Gastroesophageal sphincter (tissue), 4 donors: ENCODE measurements at regions not wholly inside any gene's neighbourhood (a gene's known extent, or its start where the extent isn't known, plus 50 kb on each side); places are given as distances from the start of the nearest gene placed in this dataset.
"Not testable (repeated sequence)": the region's sequence is repeated elsewhere in the genome, so short reads cannot be mapped to it uniquely, and the experiment has no call there.

ENCODE experiments used
- ATAC-seq: fragments of 150-250 bp; one replicate; pipeline ENCODE4 v1.9.1; 2016; ENCODE audit warnings: mild to moderate bottlenecking, moderate library complexity
- H3K27ac ChIP-seq, 4 donors: fragments of 200-600 bp; sonication (generic) in 3 of 4; 1 replicate in 3 of 4; 2 replicates in 1 of 4; pipeline ENCODE4 v1.5.1; 2016 to 2019
- H3K27me3 ChIP-seq: fragments of 200-600 bp; sonication (generic); one replicate; pipeline ENCODE4 v1.5.1; 2019
- H3K36me3 ChIP-seq, 2 donors: fragments of 200-600 bp; sonication (generic); one replicate each; pipeline ENCODE4 v1.5.1; 2019; ENCODE audit warnings: control low read depth in 1 of 2
- H3K4me1 ChIP-seq, 3 donors: fragments of 200-600 bp; sonication (generic); 1 replicate in 2 of 3; 2 replicates in 1 of 3; pipeline ENCODE4 v1.5.1; 2016 to 2019; ENCODE audit warnings: control low read depth in 2 of 3
- H3K4me3 ChIP-seq, 2 donors: fragments of 200-600 bp; sonication (generic); one replicate each; pipeline ENCODE4 v1.5.1; 2019; ENCODE audit warnings: mild to moderate bottlenecking in 1 of 2, moderate library complexity in 1 of 2
- H3K9me3 ChIP-seq, 3 donors: fragments of 200-600 bp; sonication (generic); one replicate each; pipeline ENCODE4 v1.5.1; 2017 to 2019; ENCODE audit warnings: control low read depth in 2 of 3
- EP300 ChIP-seq: sonication (generic); formaldehyde crosslinking; IDR thresholded peaks from one replicate; pipeline ENCODE4 v1.6.1; 2017; ENCODE audit warnings: antibody characterized with exemption, mild to moderate bottlenecking
- POLR2A ChIP-seq, 2 donors: fragments of 450-650 bp; IDR thresholded peaks; one replicate each; pipeline ENCODE4 v1.6.1; 2017; ENCODE audit warnings: antibody characterized with exemption in 2 of 2, mild to moderate bottlenecking in 2 of 2, moderate library complexity in 1 of 2
- POLR2AphosphoS5 ChIP-seq: sonication (generic); formaldehyde crosslinking; IDR thresholded peaks from one replicate; pipeline ENCODE4 v1.6.1; 2017; ENCODE audit warnings: antibody characterized with exemption
- WGBS, 2 donors: methylation state at CpG; one replicate each; pipeline ENCODE4 v1.1.5; 2018; ENCODE audit warnings: low coverage in 1 of 2; 5-methylcytosine and 5-hydroxymethylcytosine counted together
- TF ChIP-seq, protein P1 (sequence below), 4 experiments: fragments of 200-600 bp in 2 of 4; fragments of 450-650 bp in 2 of 4; sonication (generic) in 1 of 4; IDR thresholded peaks; one replicate each; pipeline ENCODE4 v1.5.1; 2017 to 2019; ENCODE audit warnings: antibody characterized with exemption in 4 of 4, mild to moderate bottlenecking in 2 of 4, moderate library complexity in 2 of 4

- no peaks in the 10 kb centered on the region for H3K36me3 ChIP-seq
- no peaks in the 10 kb centered on the region for H3K9me3 ChIP-seq
- no peak for ATAC-seq
- no peaks in the 10 kb centered on the region for H3K4me1 ChIP-seq
- H3K4me3 ChIP-seq = no peak overlapping the region
- H3K27me3 ChIP-seq = no peaks in the 10 kb centered on the region
- TF ChIP-seq POLR2A (IDR thresholded peaks at IDR 0.05) = no peak
- no peak for TF ChIP-seq POLR2AphosphoS5
- TF ChIP-seq, protein P1, sequence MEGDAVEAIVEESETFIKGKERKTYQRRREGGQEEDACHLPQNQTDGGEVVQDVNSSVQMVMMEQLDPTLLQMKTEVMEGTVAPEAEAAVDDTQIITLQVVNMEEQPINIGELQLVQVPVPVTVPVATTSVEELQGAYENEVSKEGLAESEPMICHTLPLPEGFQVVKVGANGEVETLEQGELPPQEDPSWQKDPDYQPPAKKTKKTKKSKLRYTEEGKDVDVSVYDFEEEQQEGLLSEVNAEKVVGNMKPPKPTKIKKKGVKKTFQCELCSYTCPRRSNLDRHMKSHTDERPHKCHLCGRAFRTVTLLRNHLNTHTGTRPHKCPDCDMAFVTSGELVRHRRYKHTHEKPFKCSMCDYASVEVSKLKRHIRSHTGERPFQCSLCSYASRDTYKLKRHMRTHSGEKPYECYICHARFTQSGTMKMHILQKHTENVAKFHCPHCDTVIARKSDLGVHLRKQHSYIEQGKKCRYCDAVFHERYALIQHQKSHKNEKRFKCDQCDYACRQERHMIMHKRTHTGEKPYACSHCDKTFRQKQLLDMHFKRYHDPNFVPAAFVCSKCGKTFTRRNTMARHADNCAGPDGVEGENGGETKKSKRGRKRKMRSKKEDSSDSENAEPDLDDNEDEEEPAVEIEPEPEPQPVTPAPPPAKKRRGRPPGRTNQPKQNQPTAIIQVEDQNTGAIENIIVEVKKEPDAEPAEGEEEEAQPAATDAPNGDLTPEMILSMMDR (IDR thresholded peaks at IDR 0.05) = no peak
- TF ChIP-seq EP300 = no peak
- no peak overlapping the region for H3K27ac ChIP-seq
Measured at GRCh38 chr6:111925296-111925695, 52.0 kb upstream of the FYN start.

DNA sequence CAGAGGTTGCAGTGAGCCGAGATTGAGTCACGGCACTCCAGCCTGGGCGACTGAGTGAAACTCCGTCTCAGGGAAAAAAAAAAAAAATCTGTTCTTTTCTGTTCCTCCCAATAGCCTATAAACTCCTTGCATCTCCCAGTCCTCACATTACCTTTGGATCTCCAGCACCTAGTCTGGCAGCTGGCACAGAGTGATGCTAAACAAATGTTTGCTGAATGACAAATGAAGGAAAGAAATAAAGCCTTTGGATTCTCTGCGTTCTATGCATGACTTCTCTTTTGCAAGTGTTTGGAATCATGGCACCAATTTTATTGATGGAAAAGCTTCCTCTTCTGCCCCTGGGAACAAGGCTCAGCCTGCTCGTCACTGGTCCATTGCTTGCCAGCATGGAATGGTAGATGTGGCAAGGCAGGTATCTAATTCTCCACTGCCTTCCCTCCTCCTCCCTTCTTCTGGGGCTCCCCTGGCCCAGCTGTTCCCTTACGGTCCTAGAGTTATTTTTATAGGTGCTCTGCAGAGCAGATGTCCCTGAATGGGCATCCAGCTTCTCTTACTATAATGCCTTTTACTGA lies 53.6 kb upstream of the FYN start:
- WGBS, 2 donors = 67 to 75% methylated on average over 6 to 7 of the region's 7 CpGs

GRCh38 chr6:111927321-111927720 lies 54.1 kb upstream of the FYN start:
- TF ChIP-seq EP300 (no peak), POLR2A (IDR thresholded peaks at IDR 0.05) (no peak), POLR2AphosphoS5 (no peak)
- TF ChIP-seq, protein P1 (IDR thresholded peaks at IDR 0.05) = no peak
- no peaks in the 10 kb centered on the region for H3K36me3 ChIP-seq
- 83 to 90% methylated on average over 1 to 4 of the region's 7 CpGs for WGBS, 2 donors
- H3K4me3 ChIP-seq = no peak overlapping the region
- peaks cover 0 to 5% (median 0%) of the 10 kb centered on the region in 3 donors for H3K9me3 ChIP-seq
- no peak overlapping the region for H3K27ac ChIP-seq
- no peaks in the 10 kb centered on the region for H3K4me1 ChIP-seq
- H3K27me3 ChIP-seq = no peaks in the 10 kb centered on the region
- no peak for ATAC-seq

More for the DNA sequence above, 53.6 kb upstream of the FYN start:
- peaks cover 0 to 5% (median 0%) of the 10 kb centered on the region in 3 donors for H3K9me3 ChIP-seq
- H3K36me3 ChIP-seq = no peaks in the 10 kb centered on the region
- H3K4me3 ChIP-seq = no peak overlapping the region
- ATAC-seq = no peak
- no peaks in the 10 kb centered on the region for H3K4me1 ChIP-seq
- no peak overlapping the region for H3K27ac ChIP-seq
- TF ChIP-seq POLR2A (IDR thresholded peaks at IDR 0.05) (no peak), POLR2AphosphoS5 (no peak), EP300 (no peak)
- TF ChIP-seq, protein P1 (IDR thresholded peaks at IDR 0.05) = no peak
- H3K27me3 ChIP-seq = no peaks in the 10 kb centered on the region

- TF ChIP-seq EP300 (no peak), POLR2A (IDR thresholded peaks at IDR 0.05) (no peak), POLR2AphosphoS5 (no peak)
- TF ChIP-seq, protein P1 (IDR thresholded peaks at IDR 0.05) = no peak
- no peaks in the 10 kb centered on the region for H3K36me3 ChIP-seq
- 97 to 100% methylated on average over 1 of the region's 1 CpG for WGBS, 2 donors
- no peaks in the 10 kb centered on the region for H3K27me3 ChIP-seq
- H3K9me3 ChIP-seq = peaks cover 0 to 5% (median 0%) of the 10 kb centered on the region in 3 donors
- H3K27ac ChIP-seq = no peak overlapping the region
- H3K4me3 ChIP-seq = no peak overlapping the region
- ATAC-seq = no peak
- H3K4me1 ChIP-seq = no peaks in the 10 kb centered on the region
Measured at GRCh38 chr6:111928139-111928538, 54.9 kb upstream of the FYN start.

- H3K36me3 ChIP-seq, H3K4me1 ChIP-seq, ATAC-seq, H3K27me3 ChIP-seq, H3K4me3 ChIP-seq, H3K9me3 ChIP-seq, H3K27ac ChIP-seq: not testable (repeated sequence)
- 80% methylated on average over 2 of the region's 5 CpGs; no CpG with 5 or more reads in 1 of the 2 donors for WGBS, 2 donors
Measured at GRCh38 chr6:111934611-111935010, 61.4 kb upstream of the FYN start.
